GM21360 (cell line): ENCODE measurements at regions not wholly inside any gene's neighbourhood (a gene's known extent, or its start where the extent isn't known, plus 50 kb on each side); places are given as distances from the start of the nearest gene placed in this dataset.
"Not testable (repeated sequence)": the region's sequence is repeated elsewhere in the genome, so short reads cannot be mapped to it uniquely, and the experiment has no call there.

Source experiments
- ATAC-seq: cut with Tn5 transposase; IDR thresholded peaks from one replicate; pipeline ENCODE4 v1.9.1; 2021; ENCODE audit warnings: mild to moderate bottlenecking, moderate library complexity; ENCODE audit not compliant: unreplicated experiment

DNA sequence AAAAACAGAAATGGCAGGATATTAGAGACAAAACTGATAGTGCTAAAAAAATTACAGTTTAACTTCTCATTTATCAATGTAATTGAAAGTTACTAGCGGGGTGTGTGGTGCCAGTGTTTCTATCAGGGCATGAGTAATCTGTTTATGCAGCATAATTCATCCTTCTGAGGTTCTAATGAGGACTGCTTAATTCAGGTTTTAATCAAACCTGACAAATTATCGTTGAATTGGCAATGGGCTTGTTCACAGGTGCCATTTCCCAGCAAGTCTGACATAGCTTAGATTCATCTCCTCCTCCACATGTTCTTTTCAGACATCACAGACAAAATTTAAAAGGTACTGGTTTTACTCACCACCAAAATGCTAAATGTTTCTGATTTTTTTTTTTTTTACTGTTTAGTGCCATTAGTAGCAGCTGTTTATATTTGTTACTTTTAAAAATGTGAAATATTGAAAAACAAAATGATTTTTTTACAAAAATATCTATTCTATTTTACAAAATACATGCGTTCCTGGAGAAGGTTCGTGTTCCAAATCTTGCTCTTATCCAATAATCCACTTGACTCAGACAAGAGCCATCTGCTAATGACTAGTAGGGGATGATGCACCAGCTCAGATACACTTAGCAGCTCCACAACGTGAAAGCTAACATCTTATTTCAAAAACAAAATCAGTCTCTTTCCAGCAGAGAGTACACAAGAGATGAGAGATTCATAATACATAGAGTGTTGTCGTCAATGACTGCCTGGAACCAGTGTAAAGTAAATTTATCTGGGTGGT, 447.7 kb upstream of the DPPA4 start:
- no peak for ATAC-seq

DNA sequence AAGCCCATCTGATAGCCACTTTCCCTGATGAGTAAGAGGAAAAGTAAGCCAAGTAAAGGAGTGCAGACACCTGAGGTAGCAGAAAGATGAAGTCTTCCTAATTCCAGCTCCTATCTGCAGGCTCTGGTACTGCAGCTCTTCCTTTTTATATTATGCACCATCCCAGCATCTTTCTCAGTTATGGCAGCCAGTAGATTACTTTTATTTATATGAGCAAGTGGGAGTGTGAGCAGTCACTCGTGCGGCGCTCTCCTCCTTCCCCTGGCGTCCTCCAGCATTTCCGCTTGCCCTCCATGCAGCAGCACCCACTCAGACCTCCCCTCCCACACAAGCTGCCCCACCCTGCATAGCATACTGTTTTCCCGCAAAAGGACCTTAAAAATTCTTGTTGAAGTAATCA, 465.9 kb upstream of the DPPA4 start:
- no peak for ATAC-seq

DNA sequence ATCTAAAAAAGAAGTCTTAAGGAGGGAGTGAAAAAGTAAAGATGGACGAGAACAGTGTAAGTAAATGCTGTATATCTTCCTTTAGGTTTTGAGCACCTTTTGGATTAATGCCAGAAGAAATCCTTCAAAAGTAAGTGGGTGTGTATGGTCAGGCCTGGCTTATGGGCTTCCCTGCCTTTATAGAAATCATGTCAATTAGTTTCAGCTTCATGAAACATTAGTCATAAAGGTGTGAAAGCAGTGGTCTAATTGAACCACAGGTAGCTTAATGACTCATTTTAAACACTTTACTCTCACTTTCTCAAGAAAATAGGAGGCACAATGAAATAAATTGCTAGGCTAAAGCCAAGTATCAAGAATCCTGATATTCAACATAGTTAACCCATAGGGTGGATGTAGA, 467.4 kb upstream of the DPPA4 start:
- no peak for ATAC-seq

DNA sequence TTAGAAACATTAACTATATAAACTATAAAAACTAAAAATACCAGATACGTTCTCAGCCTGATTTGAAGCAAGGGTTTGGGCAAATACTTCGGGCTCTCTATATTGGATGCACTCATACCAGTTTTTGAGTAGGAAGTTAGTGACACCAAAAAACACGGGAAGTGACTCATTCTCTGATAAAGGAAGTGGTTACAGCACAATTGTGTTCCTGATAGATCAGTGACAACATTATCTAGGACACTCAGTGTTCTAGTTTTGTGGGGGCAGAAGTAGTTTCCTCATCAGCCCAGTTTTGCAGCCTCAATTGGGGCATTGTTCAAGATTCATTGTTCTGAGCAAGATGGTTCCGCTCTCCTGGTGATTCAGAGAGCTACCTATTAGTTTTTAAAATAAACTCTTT, 469.6 kb upstream of the DPPA4 start:
- ATAC-seq: peak; percentile 67

DNA sequence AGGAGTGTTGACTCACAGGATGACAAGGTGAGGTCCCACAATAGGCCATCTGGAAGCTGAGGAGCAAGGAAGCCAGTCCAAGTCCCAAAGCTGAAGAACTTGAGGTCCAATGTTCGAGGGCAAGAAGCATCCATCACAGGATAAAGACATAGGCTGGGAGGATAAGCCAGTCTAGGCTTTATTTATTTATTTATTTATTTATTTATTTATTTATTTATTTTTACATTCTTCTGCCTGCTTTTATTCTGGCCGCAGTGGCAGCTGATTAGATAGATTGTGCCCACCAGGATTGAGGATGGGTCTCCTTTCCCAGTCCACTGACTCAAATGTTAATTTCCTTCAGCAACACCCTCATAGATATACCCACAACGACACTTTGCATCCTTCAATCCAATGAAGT, 472.2 kb upstream of the DPPA4 start:
- ATAC-seq: no peak

DNA sequence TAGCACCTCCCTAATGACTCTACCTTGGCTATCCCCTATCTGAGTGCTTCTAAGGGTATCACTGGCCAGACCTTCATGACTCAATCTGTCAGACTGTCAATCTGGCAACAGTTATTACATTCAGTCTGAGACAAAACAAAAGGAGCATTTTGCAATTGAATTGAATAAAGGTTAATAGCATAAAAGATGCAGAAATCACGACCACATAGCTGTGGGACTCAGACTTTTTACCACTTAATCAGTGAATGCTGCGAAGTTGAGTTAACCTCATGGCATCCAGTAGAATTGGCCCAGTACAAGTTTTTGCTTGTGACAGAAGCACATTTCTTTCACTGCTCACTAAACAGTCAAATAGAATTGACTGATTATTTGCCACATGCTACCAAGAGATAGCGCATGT, 480.7 kb upstream of the DPPA4 start:
- no peak for ATAC-seq

DNA sequence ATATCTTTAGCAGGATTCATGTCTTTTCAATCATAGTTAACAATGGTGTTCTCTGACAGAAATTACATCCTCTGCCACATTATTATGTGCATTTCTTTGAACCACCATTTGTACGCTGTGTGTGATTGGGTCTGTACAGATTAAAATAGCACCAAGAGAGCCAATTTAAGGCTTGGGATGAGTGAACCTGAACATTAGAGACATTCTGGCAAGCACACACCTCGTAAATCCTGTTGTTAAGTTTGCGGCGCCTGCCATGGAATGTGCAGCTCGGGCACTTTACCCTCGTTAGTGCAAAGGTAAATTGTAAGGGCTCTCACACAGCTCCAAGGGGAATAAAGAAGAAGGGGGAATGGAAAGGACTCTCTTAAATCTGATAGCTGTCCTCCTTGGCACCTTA, 482.4 kb upstream of the DPPA4 start:
- no peak for ATAC-seq

DNA sequence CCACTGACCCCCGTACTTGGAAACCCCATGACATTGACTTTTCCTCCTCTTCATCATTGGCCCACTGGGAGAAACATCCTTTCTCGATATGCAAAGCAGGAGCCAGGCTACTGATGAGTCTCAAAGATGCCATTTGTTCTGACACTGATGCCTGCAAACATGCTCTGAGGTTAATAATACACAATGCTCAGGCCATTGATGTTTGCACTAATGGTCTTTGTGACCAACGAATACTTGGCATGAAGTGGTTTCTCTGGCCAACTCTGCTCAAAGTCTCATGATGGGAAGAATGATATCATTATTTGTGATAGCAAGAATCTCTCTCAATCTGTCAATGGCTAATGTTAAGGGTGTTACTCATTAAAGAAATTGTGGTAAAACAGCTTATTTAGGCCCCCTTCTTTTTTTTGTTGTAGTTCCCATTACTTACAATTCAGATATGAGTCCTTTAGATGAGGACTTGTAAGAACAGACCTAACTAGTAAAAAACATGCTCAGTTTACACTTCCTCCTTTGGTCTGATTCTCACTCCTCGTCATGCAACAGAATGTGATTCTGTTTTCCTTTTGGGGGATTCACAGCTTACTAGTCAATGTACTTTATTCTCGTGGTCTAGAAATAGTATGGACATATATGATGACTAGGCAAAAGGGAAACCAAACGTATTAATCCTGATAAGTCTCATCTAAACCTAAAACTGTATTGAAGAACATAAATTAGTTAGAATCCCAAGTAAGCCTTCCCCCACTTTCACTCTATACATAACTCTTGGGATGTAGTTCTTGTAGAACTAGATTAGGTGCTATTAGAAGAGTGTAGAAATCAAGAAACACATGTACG, 488.8 kb upstream of the DPPA4 start:
- no peak for ATAC-seq

DNA sequence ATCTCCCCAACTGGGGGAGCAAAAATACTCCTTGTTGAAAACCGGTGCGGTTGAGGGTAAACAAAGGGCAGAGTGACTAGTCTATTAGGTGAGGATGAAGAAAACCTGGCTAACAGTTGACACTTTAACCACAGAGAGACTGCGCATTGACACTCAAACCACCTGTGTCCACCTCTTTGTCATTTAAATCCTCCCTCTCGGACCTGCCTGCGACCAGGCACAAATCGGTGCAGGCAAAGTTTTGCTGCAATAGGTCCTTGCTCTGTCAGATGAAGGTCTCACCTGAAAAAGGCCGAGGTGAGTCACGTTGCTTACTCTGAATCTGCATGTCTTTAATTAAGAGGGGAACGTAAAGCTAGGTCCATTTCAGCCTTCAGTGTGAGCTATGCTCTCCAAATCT, 494.1 kb upstream of the DPPA4 start:
- no peak for ATAC-seq

DNA sequence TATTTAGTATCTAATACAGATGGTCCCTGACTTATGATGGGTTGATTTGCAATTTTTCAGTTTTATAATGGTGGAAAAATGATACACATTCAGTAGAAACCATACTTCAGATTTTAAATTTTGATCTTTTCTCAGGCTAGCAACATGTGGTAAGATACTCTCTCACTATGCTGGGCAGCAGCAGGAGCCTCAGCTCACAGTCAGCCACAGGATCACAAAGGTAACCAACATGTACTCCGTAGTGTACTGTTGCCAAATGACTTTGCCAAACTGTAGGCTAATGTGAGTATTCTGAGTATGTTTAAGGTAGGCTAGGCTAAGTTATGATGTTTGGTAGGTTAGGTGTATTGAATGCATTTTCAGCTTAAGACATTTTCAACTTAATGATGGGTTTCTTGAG, 498.6 kb upstream of the DPPA4 start:
- no peak for ATAC-seq

DNA sequence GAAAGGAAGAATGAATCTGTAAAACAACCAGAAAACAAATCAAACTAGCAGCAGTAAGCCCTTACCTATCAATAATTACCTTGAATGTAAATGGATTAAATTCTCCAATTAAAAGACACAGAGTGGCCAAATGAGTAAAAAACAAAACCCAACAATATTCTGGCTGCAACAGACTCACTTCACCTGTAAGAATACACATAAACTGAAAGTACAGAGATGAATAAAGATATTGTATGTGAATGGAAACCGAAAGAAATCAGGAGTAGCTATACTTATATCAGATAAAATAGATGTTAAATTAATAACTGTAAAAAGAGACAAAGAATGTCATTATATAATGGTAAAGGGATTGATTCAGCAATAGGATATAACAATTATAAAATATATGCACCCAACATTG, 514.5 kb upstream of the DPPA4 start:
- ATAC-seq: no peak

DNA sequence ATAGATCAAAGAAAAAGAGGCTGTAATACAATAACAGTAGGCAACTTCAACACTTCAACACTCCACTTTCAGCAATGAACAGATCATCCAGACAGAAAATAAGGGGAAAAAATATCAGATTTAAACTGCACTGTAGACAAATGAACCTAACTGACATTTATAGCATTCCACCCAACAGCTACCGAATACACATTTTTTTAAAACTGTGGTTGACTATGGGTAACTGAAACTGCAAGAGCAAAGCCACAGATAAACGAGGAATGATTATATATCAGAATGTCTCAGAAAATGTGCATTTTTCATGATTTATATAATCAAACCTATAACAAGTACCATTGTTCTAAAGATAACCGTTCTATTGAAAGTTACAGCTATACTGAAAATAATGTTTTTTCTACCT, 514.9 kb upstream of the DPPA4 start:
- no peak for ATAC-seq

DNA sequence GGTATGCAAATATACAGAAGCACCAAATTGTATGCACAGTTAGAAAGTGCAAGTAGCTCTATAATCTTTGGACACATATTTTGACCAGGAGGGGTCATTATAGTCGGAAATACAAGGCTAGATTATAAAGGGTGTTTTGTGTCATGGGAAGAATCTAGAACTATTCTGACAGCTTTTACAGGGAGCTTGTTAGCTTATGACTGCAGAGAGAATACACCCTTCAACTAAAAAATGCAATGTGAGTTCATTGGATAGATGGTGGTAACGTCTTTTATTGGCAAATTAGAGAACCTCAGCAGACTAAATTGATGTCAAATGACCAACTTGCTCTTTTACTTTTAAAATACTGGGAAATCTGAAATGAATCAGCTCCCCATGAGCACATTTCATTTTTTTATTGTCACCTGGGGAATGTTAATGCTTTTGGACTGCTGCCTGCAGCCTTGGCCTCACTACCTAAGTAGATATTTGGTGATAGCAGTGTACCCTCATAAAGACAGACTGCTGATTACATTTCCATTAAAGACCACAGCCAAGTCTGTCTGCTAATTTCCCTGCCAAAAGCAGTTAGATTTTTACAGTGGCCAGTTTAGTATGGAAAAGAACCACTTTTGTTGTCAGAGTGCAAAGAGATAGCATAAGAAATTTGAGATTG, 515.9 kb upstream of the DPPA4 start:
- ATAC-seq: no peak

DNA sequence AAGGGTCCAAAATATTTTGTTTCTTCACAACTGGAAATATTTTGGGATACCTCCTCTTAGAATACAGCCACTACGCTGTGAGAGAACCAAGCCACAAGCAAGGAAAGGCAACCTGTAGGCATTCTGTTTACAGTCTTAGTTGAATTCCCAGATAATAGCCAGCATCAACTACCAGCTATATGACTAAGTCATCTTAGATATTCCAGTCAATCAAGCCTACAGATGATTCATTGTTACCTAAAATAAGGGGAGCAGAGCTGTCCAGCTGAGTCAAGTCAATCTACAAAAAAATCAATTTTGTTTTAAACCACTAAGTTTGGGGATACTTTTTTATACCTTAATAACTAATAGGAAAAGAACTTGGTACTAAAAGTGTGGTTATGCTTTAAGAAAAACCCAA, 526.4 kb upstream of the DPPA4 start:
- no peak for ATAC-seq

DNA sequence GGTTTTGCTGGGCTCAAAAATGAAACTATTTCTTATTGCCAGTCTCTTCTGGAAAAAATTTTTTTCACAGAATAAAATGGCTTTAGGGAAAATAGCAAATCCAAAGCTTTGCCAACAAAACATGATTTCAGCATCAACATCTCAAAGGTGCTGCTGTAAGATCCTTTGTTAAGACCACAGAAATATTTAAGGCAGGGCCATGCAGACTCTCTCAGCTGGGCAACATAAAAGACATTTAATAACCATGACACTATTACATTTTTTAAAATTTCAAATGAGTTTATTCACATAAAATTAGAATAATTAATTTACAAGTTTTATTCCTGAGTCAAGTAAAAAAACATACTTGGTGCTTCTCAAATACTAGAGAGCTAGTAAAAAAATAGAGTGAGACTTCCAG, 527.1 kb upstream of the DPPA4 start:
- no peak for ATAC-seq

DNA sequence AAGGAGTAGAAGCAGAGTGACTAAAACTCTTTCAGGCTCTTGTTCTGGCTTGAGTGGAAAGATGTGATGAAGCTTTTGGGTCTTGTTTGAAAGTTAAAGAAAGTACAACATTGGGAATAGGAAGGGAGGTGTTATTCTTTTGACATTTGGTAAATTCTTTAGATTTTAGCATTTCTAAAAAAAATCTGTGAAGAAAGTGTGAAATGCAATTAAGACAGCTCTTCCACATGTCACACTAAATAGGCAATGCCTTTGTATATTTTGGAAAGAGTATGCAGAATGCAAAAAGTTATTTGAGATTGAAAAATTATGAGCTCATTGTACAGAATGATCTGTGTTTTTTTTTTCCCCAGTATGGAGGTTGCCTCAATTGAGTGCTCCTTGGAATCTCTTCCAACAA, 532.2 kb upstream of the DPPA4 start:
- no peak for ATAC-seq

DNA sequence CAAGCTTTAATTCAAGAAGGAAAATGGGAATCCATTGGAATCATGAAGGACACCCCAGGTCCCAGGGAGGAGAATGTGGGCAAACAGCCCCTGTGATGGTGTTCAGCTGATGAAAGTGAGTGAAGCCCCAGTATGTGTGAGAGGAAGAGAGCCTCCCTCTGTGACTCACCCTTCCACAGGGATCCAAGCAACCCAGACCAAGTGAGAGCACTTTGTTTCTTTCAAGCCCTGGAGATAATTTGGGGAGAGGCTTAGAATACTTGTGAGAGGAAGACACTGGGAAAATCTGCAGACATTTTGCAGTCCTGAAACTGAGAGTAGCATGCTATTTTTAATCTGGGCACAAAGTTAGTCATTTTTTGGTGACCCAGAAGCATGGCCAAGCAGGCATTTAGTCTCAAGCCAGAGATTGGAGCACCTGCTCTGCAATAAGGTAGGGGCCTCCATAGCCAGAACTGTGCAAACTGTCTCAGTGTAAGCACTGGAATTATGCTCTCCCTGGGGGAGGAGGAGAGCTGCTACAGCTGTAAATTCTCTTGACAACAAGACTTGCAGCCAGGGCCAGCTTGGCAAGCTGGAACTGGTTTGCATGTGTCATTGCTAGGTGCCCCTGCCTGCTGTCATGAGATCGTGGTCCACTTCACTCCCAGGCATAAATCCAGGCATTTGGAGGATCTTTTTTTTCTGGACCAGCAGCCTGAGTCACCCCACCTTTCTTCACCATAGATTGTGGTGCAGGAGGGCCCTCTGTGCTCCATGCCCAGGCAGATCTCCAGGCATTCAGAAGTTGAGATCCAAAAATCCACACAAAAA, 537.8 kb upstream of the DPPA4 start:
- ATAC-seq: no peak

DNA sequence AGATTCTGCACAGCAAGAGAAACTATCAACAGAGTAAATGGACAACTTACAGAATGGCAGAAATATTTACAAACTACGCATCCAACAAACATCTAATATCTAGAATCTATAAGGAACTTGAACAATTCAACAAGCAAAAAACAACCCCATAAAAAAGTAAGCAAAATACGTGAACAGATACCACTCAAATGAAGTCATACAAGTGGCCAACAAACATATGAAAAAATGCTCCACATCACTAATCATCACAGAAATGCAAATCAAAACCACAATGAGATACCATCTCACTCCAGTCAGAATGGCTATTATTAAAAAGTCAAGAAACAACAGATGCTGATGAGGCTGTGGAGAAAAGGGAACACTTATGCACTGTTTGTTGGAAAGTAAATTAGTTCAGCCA, 540.3 kb upstream of the DPPA4 start:
- ATAC-seq: not testable (repeated sequence)

DNA sequence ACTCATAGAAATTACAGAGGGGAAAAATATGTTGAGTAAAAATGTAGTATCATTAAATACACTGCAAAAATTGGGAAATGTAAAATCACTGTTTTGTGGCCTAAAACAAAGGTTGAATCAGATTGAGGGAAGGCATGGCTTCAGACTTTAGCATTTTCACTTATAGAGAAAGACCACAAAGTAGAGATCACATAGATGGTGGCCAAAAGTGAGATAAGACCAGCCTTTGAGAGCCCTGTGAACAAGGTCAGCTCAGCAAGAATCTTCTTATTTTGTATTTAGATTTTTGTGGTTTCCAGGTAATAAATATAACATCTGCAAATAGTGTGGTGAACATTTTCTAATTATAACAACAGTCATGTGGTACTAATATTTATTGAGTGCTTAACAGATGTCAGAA, 544.8 kb upstream of the DPPA4 start:
- ATAC-seq: no peak

DNA sequence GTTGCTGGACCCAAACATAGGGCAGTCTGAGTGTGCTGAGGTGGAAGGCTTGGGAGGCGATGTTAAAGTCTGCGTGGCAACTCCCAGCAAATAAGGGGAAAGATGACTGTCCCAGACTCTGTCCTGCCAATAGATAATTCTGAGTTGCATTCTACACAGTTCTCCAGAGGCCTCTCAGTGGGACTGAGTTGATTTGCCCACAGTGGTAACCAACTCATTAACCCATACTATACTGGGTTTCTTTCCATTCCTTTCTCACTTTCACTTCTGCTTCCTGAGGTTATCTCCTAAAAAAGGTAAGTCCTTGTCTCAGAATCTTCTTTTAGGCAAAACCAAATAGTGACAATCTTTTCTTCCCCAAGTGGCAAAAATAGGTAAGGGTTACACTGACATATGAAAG, 549.9 kb upstream of the DPPA4 start:
- ATAC-seq: no peak

DNA sequence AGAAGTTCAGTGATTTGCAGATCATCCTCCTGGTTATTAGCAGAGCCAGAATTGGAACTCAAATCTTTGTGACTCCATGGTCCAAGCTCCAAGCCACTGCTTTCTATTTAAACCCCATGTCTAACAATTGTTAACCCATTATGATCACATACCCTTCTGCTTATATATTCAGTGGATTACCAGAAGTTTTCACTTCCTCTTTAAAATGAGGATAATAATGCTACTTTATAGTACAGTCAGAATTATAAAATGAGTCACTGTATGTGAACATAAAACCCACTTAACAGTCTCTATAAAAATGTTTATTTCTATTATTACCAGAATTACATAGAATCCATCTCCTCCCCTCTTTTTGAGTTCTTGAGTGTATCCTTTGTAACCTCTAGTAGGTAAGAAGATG, 550.7 kb upstream of the DPPA4 start:
- no peak for ATAC-seq
